HepG2 (cell line): ENCODE measurements at regions not wholly inside any gene's neighbourhood (a gene's known extent, or its start where the extent isn't known, plus 50 kb on each side); places are given as distances from the start of the nearest gene placed in this dataset.

Source experiments
- ATAC-seq: fragments of 200-7000 bp; cut with Tn5 transposase; 3 replicates; pipeline ENCODE4 v1.9.1; 2020; ENCODE audit warnings: mild to moderate bottlenecking, moderate library complexity
- BruUV-seq: library from RNA; stranded (reverse); fragments of 400-500 nt; replicated peaks from 2 replicates; lab custom pipeline; 2021; lab: Mats Ljungman, UMichigan
- CTCF ChIA-PET: fragments of 300-600 bp; formaldehyde crosslinking; extraction: SDS; loops from one replicate; lab custom pipeline; 2021; ENCODE audit warnings: low total read pairs, inconsistent platforms, low intra/inter-chr PET ratio; lab: Yijun Ruan, JAX
- POLR2A ChIA-PET: fragments of 350-600 bp; sonication (Branson Sonifier 250); formaldehyde crosslinking; loops from one replicate; lab custom pipeline; 2020; ENCODE audit warnings: antibody characterized with exemption, inconsistent platforms; lab: Yijun Ruan, JAX
- DNase-seq: peaks from one replicate; pipeline ENCODE4 v3.0.0-alpha.2; 2015; ENCODE audit warnings: low spot score
- FAIRE-seq: peaks from 3 replicates; lab custom pipeline; 2011; peaks lifted over from hg19 to GRCh38; lab: Jason Lieb, UNC
- H2AFZ ChIP-seq: one replicate; pipeline ENCODE4 v1.6.1; 2011; ENCODE audit warnings: low read length, inconsistent platforms
- H3K27ac ChIP-seq: fragments of 300-600 bp; 3 replicates; pipeline ENCODE4 v1.8.0; 2011; ENCODE audit warnings: mixed run types, mild to moderate bottlenecking, mixed read lengths, low read length, inconsistent platforms; ENCODE audit not compliant: insufficient read depth; ENCODE audit errors: extremely low read length
- H3K27me3 ChIP-seq, 2 experiments: fragments of 200-600 bp in 1 of 2; 2 replicates in 1 of 2; 3 replicates in 1 of 2; pipeline versions ENCODE4 v1.6.0 to v1.8.0; 2011; ENCODE audit warnings: low read length in 2 of 2, mild to moderate bottlenecking in 2 of 2, moderate library complexity in 2 of 2, inconsistent platforms in 1 of 2; ENCODE audit not compliant: insufficient read depth in 2 of 2, control insufficient read depth in 1 of 2
- H3K36me3 ChIP-seq, 2 experiments: fragments of 200-600 bp in 1 of 2; replicated peaks in 1 of 2; 2 replicates in 1 of 2; 3 replicates in 1 of 2; pipeline versions ENCODE4 v1.5.1 to v1.8.0; 2011; ENCODE audit warnings: low read length in 2 of 2, inconsistent platforms in 1 of 2; ENCODE audit not compliant: insufficient read depth in 2 of 2, control insufficient read depth in 1 of 2
- H3K4me1 ChIP-seq: 2 replicates; pipeline ENCODE4 v1.5.1; 2012; ENCODE audit warnings: low read length, inconsistent platforms; ENCODE audit not compliant: insufficient read depth
- H3K4me2 ChIP-seq: 2 replicates; pipeline ENCODE4 v1.6.0; 2011; ENCODE audit warnings: low read depth, low read length, inconsistent platforms
- H3K4me3 ChIP-seq, 3 experiments: fragments of 200-600 bp in 1 of 3; sonication (generic), shearing (Covaris generic) in 1 of 3; replicated peaks in 1 of 3; 2 replicates each; pipeline ENCODE4 v1.5.1; 2011 to 2016; ENCODE audit warnings: low read length in 3 of 3, inconsistent platforms in 2 of 3, low read depth in 2 of 3, mild to moderate bottlenecking in 2 of 3, control low read depth in 1 of 3, mixed read lengths in 1 of 3; ENCODE audit not compliant: insufficient read depth in 1 of 3
- H3K79me2 ChIP-seq: one replicate; pipeline ENCODE4 v1.6.1; 2011; ENCODE audit warnings: low read length, inconsistent platforms; ENCODE audit not compliant: insufficient read depth
- H3K9ac ChIP-seq: 2 replicates; pipeline ENCODE4 v1.6.0; 2011; ENCODE audit warnings: mild to moderate bottlenecking, low read depth, low read length, inconsistent platforms; ENCODE audit not compliant: insufficient read depth
- H3K9me3 ChIP-seq: 2 replicates; pipeline ENCODE4 v1.5.1; 2012; ENCODE audit warnings: mild to moderate bottlenecking, low read length
- H4K20me1 ChIP-seq: 2 replicates; pipeline ENCODE4 v1.6.0; 2011; ENCODE audit warnings: inconsistent platforms, mild to moderate bottlenecking, low read length, moderate library complexity; ENCODE audit not compliant: insufficient read depth
- BCL6 ChIP-seq: IDR thresholded peaks from 2 replicates; pipeline ENCODE4 v1.6.1; 2016; ENCODE audit warnings: missing genetic modification reagents, missing compliant biosample characterization
- CEBPB ChIP-seq: IDR thresholded peaks from 2 replicates; pipeline ENCODE4 v1.6.1; 2011; ENCODE audit warnings: low read depth, low read length, improper control_type of control experiment, borderline replicate concordance
- CREM ChIP-seq, 2 experiments: sonication (generic) in 1 of 2; formaldehyde crosslinking in 1 of 2; IDR thresholded peaks; 2 replicates each; pipeline versions ENCODE4 v1.4.0 to v1.6.1; 2016 to 2020; ENCODE audit warnings: antibody characterized with exemption in 1 of 2, mild to moderate bottlenecking in 1 of 2, missing genetic modification reagents in 1 of 2
- HNF4G ChIP-seq, 2 experiments: sonication (generic) in 1 of 2; formaldehyde crosslinking in 1 of 2; IDR thresholded peaks; 2 replicates each; pipeline versions ENCODE4 v1.4.0 to v1.6.1; 2011 to 2020; ENCODE audit warnings: borderline replicate concordance in 2 of 2, low read depth in 2 of 2, mild to moderate bottlenecking in 2 of 2, low read length in 1 of 2, missing genetic modification reagents in 1 of 2, moderate library complexity in 1 of 2
- MAF1 ChIP-seq: sonication (generic); formaldehyde crosslinking; IDR thresholded peaks from 2 replicates; pipeline ENCODE4 v1.5.0; 2020; ENCODE audit warnings: missing genetic modification reagents, borderline replicate concordance
- MEIS2 ChIP-seq: sonication (generic); formaldehyde crosslinking; IDR thresholded peaks from 2 replicates; pipeline ENCODE4 v1.9.0; 2021; ENCODE audit warnings: mild to moderate bottlenecking, missing genetic modification reagents
- NFRKB ChIP-seq: fragments of 450-650 bp; IDR thresholded peaks from 2 replicates; pipeline ENCODE4 v1.6.1; 2017
- NR2F2 ChIP-seq: IDR thresholded peaks from 2 replicates; pipeline ENCODE4 v1.6.1; 2012; ENCODE audit warnings: low read depth, inconsistent platforms, borderline replicate concordance
- SMYD3 ChIP-seq: sonication (generic); formaldehyde crosslinking; IDR thresholded peaks from 2 replicates; pipeline ENCODE4 v1.8.1; 2023; ENCODE audit warnings: mild to moderate bottlenecking, missing genetic modification reagents
- ZNF546 ChIP-seq: sonication (generic); formaldehyde crosslinking; conservative IDR thresholded peaks from 2 replicates; pipeline ENCODE4 v1.8.1; 2023; ENCODE audit warnings: mild to moderate bottlenecking, missing genetic modification reagents
- ZSCAN25 ChIP-seq: sonication (generic); formaldehyde crosslinking; IDR thresholded peaks from 2 replicates; pipeline ENCODE4 v1.8.0; 2022; ENCODE audit warnings: mild to moderate bottlenecking, missing genetic modification reagents
- WGBS: methylation state at CpG from one replicate; pipeline ENCODE4 v1.1.6; 2017; ENCODE audit warnings: low lambda C conversion rate; 5-methylcytosine and 5-hydroxymethylcytosine counted together
- in situ Hi-C: cut with HindIII; loops from 2 replicates; pipeline ENCODE4 v1.10.0; 2017; ENCODE audit warnings: low pct_unique_long_range_greater_than_20kb; ENCODE audit not compliant: extremely low pct_ligation_motif_present
- intact Hi-C: fragments of 100-400 bp; cut with micrococcal nuclease; formaldehyde crosslinking; loops from one replicate; pipeline ENCODE4 v1.10.0; 2022; ENCODE audit not compliant: unreplicated experiment
- TF ChIP-seq, protein P1 (sequence below): sonication (generic); formaldehyde crosslinking; IDR thresholded peaks from 2 replicates; pipeline ENCODE4 v1.4.0; 2020; ENCODE audit warnings: missing genetic modification reagents
- TF ChIP-seq, protein P2 (sequence below): sonication (generic); formaldehyde crosslinking; IDR thresholded peaks from 2 replicates; pipeline ENCODE4 v1.4.0; 2020; ENCODE audit warnings: mild to moderate bottlenecking, missing genetic modification reagents
- TF ChIP-seq, protein P3 (sequence below): sonication (generic); formaldehyde crosslinking; IDR thresholded peaks from 2 replicates; pipeline ENCODE4 v1.4.0; 2020; ENCODE audit warnings: missing genetic modification reagents
- TF ChIP-seq, protein P4 (sequence below): IDR thresholded peaks from 2 replicates; pipeline ENCODE4 v1.6.1; 2012; ENCODE audit warnings: inconsistent platforms
- TF ChIP-seq, protein P5 (sequence below): sonication (generic); formaldehyde crosslinking; conservative IDR thresholded peaks from 2 replicates; pipeline ENCODE4 v1.8.0; 2022; ENCODE audit warnings: mild to moderate bottlenecking, moderate library complexity, missing genetic modification reagents

DNA sequence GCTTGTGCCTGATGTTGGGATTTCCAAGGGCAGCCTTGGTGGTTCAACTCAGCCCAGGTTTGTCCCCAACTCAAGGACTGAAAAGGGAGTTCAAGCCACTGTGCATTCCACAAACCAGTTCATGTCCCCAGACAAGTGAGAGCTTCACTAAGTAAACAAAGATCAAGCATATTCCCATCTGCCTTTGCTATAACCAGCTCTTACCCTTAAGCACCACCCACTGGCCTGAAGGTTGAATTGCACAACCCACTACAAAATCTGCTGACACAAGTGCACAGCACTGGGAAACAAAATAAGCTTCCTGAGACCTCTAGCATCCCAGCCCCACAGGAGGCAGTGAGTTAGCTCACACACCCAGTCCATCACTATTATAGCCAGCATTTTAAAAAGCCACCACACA lies 516.7 kb downstream of the NR4A2 start (continued):
- peak; percentile 86 for TF ChIP-seq CEBPB

DNA sequence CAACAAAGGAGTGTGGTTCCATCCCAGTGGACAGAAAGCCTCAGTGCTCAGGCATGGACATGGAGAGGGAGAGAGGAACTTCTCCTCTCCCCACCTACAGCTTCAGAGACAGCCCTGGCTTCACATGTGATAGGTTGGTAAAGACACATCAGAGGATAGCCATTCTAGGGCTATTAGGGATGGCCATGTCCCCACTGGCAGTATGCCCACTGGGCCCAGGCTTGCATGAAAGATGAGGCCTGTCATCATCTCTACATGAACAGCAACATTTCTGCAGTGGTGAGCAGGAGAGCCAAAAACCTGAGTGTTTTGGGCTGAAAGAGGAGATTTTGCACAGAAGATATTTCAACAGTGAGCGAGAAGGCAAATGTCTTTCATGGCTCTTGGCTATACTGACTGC lies 517.2 kb downstream of the NR4A2 start:
- Histone ChIP-seq H2AFZ (no peak overlapping the region), H3K36me3 (no peaks in the 10 kb centered on the region), H3K27me3 (no peaks in the 10 kb centered on the region), H3K9ac (no peak overlapping the region), H3K27ac (no peak overlapping the region), H3K4me2 (no peak overlapping the region), H3K9me3 (peaks cover 39% of the 10 kb centered on the region), H3K4me3 (no peak overlapping the region), H3K79me2 (no peaks in the 10 kb centered on the region), H3K4me1 (no peaks in the 10 kb centered on the region), H4K20me1 (no peaks in the 10 kb centered on the region)
- TF ChIP-seq, protein P1, sequence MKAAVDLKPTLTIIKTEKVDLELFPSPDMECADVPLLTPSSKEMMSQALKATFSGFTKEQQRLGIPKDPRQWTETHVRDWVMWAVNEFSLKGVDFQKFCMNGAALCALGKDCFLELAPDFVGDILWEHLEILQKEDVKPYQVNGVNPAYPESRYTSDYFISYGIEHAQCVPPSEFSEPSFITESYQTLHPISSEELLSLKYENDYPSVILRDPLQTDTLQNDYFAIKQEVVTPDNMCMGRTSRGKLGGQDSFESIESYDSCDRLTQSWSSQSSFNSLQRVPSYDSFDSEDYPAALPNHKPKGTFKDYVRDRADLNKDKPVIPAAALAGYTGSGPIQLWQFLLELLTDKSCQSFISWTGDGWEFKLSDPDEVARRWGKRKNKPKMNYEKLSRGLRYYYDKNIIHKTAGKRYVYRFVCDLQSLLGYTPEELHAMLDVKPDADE (CRISPR knock-in tag) = no peak
- TF ChIP-seq ZSCAN25 (CRISPR knock-in tag) (no peak), BCL6 (no peak), NFRKB (no peak), ZNF546 (no peak), MAF1 (CRISPR knock-in tag) (no peak), SMYD3 (CRISPR knock-in tag) (no peak), CREM (IDR thresholded peaks at IDR 0.05) (no peak), CREM (CRISPR knock-in tag; IDR thresholded peaks at IDR 0.05) (no peak), MEIS2 (CRISPR knock-in tag) (no peak), HNF4G (IDR thresholded peaks at IDR 0.05; ENCODE audit: borderline replicate concordance, low read depth, low read length) (no peak), HNF4G (CRISPR knock-in tag; IDR thresholded peaks at IDR 0.05; ENCODE audit: borderline replicate concordance, low read depth) (no peak), NR2F2 (no peak)
- TF ChIP-seq, protein P2, sequence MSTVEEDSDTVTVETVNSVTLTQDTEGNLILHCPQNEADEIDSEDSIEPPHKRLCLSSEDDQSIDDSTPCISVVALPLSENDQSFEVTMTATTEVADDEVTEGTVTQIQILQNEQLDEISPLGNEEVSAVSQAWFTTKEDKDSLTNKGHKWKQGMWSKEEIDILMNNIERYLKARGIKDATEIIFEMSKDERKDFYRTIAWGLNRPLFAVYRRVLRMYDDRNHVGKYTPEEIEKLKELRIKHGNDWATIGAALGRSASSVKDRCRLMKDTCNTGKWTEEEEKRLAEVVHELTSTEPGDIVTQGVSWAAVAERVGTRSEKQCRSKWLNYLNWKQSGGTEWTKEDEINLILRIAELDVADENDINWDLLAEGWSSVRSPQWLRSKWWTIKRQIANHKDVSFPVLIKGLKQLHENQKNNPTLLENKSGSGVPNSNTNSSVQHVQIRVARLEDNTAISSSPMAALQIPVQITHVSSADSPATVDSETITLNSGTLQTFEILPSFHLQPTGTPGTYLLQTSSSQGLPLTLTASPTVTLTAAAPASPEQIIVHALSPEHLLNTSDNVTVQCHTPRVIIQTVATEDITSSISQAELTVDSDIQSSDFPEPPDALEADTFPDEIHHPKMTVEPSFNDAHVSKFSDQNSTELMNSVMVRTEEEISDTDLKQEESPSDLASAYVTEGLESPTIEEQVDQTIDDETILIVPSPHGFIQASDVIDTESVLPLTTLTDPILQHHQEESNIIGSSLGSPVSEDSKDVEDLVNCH (CRISPR knock-in tag) = no peak
- TF ChIP-seq, protein P3, sequence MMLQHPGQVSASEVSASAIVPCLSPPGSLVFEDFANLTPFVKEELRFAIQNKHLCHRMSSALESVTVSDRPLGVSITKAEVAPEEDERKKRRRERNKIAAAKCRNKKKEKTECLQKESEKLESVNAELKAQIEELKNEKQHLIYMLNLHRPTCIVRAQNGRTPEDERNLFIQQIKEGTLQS (CRISPR knock-in tag) = no peak
- TF ChIP-seq, protein P4, sequence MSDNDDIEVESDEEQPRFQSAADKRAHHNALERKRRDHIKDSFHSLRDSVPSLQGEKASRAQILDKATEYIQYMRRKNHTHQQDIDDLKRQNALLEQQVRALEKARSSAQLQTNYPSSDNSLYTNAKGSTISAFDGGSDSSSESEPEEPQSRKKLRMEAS = no peak
- TF ChIP-seq, protein P5, sequence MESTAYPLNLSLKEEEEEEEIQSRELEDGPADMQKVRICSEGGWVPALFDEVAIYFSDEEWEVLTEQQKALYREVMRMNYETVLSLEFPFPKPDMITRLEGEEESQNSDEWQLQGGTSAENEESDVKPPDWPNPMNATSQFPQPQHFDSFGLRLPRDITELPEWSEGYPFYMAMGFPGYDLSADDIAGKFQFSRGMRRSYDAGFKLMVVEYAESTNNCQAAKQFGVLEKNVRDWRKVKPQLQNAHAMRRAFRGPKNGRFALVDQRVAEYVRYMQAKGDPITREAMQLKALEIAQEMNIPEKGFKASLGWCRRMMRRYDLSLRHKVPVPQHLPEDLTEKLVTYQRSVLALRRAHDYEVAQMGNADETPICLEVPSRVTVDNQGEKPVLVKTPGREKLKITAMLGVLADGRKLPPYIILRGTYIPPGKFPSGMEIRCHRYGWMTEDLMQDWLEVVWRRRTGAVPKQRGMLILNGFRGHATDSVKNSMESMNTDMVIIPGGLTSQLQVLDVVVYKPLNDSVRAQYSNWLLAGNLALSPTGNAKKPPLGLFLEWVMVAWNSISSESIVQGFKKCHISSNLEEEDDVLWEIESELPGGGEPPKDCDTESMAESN = no peak
- CTCF ChIA-PET = no interaction called here
- in situ Hi-C loops = no loop called here
- no peak for FAIRE-seq
- no peak for DNase-seq
- WGBS = 64% methylated on average over 1 of the region's 1 CpG
- POLR2A ChIA-PET = no interaction called here
- ATAC-seq = no peak; the same call in 2 of the 3 replicates
- intact Hi-C loops = no loop called here
- BruUV-seq = no TSS peak
